ENCODE measurements at regions not wholly inside any gene's neighbourhood (a gene's known extent, or its start where the extent isn't known, plus 50 kb on each side); places are given as distances from the start of the nearest gene placed in this dataset.

DNA sequence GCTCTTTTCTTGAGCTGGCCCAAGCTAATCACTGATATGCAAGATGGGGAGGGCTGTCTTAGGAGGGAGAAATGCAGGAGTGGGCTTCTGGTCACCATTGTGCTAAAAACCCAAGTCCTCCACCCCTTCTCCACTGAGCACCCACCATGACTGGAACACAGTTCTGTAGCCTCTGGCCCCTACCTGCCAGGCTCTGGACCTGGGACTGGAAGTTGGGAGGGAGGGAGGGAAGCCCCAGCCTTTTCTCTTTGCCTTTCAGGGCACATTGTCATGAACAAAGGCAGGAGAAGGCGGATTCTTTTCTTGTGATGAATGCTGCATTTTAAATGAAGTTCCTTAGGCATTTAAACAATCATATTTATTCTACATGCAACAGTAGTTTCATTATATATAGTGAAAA lies 559.1 kb upstream of the TRPC7 start:
- intact Hi-C loops (cut with micrococcal nuclease), result no loop called here
- H3K36me3 Mint-ChIP-seq (ENCODE audit: low read depth), result no peaks in the 10 kb centered on the region

DNA sequence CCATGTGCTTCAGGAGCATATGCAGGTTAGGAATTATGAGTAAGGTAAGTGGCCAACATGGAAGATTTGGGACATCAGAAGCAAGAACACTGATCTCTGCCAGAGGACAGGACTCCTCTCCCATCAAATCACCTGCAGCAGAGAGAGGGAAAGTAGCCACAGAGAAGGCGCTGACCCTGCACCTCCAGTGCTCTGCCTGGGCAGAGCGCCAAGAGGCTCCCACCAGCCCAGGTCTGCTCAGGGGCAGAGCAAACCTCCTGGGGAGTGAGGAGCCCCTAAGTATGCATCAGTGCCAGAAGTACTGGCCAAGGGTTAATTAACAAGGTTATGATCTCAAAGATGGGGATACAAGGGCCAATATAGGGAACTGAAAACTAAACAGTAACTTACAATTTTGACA lies 545.3 kb upstream of the TRPC7 start:
- TF ChIP-seq, protein P1, sequence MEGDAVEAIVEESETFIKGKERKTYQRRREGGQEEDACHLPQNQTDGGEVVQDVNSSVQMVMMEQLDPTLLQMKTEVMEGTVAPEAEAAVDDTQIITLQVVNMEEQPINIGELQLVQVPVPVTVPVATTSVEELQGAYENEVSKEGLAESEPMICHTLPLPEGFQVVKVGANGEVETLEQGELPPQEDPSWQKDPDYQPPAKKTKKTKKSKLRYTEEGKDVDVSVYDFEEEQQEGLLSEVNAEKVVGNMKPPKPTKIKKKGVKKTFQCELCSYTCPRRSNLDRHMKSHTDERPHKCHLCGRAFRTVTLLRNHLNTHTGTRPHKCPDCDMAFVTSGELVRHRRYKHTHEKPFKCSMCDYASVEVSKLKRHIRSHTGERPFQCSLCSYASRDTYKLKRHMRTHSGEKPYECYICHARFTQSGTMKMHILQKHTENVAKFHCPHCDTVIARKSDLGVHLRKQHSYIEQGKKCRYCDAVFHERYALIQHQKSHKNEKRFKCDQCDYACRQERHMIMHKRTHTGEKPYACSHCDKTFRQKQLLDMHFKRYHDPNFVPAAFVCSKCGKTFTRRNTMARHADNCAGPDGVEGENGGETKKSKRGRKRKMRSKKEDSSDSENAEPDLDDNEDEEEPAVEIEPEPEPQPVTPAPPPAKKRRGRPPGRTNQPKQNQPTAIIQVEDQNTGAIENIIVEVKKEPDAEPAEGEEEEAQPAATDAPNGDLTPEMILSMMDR (IDR thresholded peaks at IDR 0.05), result no peak
- Mint-ChIP-seq H3K4me1 (ENCODE audit: low read depth) (no peaks in the 10 kb centered on the region), H3K36me3 (ENCODE audit: low read depth) (no peaks in the 10 kb centered on the region), H3K27ac (no peak overlapping the region), H3K27me3 (no peaks in the 10 kb centered on the region), H3K9me3 (peaks cover 5% of the 10 kb centered on the region), H3K4me3 (no peak overlapping the region)
- intact Hi-C loops (cut with micrococcal nuclease), result no loop called here
- CTCF ChIA-PET, result no interaction called here
- POLR2A ChIA-PET, result no interaction called here
- ATAC-seq (no peak), DNase-seq (no peak)

More for the DNA sequence above, 559.1 kb upstream of the TRPC7 start:
- TF ChIP-seq, protein P1 (IDR thresholded peaks at IDR 0.05), result no peak
- H3K4me1 Mint-ChIP-seq (ENCODE audit: low read depth), result no peaks in the 10 kb centered on the region
- ChIA-PET POLR2A (no interaction called here), CTCF (no interaction called here)
- H3K27ac Mint-ChIP-seq, result no peak overlapping the region
- no peak for ATAC-seq
- peaks cover 2% of the 10 kb centered on the region for H3K9me3 Mint-ChIP-seq
- DNase-seq, result no peak
- no peaks in the 10 kb centered on the region for H3K27me3 Mint-ChIP-seq
- no peak overlapping the region for H3K4me3 Mint-ChIP-seq

DNA sequence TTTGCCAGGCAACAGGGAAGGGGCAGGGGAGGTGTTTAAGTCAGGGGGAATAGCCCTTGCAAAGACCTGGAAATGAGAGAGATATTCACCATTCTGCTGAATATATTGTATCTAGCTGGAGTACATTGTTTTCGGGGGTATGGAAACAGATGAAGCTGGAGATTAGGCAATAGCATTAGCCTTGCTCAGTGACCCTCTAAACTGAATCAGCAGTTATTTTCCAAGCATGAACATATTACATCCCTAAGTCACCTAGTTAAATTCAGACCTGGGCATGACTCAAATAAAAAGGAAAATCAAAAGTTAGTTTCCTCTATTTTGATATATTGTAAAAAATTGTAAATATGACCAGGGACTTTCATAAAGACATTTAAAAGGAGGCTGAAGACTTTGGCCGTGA lies 544.6 kb upstream of the TRPC7 start:
- peaks cover 5% of the 10 kb centered on the region for H3K9me3 Mint-ChIP-seq
- no peaks in the 10 kb centered on the region for H3K4me1 Mint-ChIP-seq (ENCODE audit: low read depth)
- ATAC-seq, result no peak
- intact Hi-C loops (cut with micrococcal nuclease), result no loop called here
- H3K36me3 Mint-ChIP-seq (ENCODE audit: low read depth), result no peaks in the 10 kb centered on the region
- TF ChIP-seq, protein P1 (IDR thresholded peaks at IDR 0.05), result no peak
- H3K27ac Mint-ChIP-seq, result no peak overlapping the region
- POLR2A ChIA-PET, result no interaction called here
- H3K4me3 Mint-ChIP-seq, result no peak overlapping the region
- H3K27me3 Mint-ChIP-seq, result no peaks in the 10 kb centered on the region
- no peak for DNase-seq
- CTCF ChIA-PET, result no interaction called here

DNA sequence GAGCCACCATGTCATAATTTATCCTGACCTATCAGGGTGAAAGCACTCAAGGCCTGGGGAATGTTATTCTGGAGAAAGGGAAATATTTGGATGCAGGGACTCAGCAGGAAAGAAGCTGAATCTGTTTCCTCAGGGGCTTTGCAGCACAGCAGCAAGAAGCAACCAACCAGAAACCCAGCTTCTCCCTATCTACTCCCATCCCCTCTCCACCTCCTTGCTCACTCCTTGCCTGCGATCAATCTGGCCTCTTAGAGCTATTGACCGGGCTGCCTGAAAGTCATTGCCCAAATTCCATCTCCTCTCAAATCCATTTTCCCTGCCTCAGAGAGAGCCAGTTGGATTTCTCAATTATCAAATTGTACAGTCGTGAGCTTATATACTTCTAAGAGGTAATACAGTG lies 542.0 kb upstream of the TRPC7 start:
- Mint-ChIP-seq H3K36me3 (ENCODE audit: low read depth) (no peaks in the 10 kb centered on the region), H3K27me3 (no peaks in the 10 kb centered on the region), H3K9me3 (peaks cover 4% of the 10 kb centered on the region), H3K27ac (no peak overlapping the region), H3K4me3 (no peak overlapping the region), H3K4me1 (ENCODE audit: low read depth) (no peaks in the 10 kb centered on the region)
- TF ChIP-seq, protein P1 (IDR thresholded peaks at IDR 0.05), result no peak
- intact Hi-C loops (cut with micrococcal nuclease), result no loop called here
- DNase-seq (no peak), ATAC-seq (no peak)
- CTCF ChIA-PET, result no interaction called here
- POLR2A ChIA-PET, result interaction anchor here (0.5 kb wide), 1 partner anchor 64 kb away, joined by 5 read pairs; no protein-coding TSS in a partner anchor

DNA sequence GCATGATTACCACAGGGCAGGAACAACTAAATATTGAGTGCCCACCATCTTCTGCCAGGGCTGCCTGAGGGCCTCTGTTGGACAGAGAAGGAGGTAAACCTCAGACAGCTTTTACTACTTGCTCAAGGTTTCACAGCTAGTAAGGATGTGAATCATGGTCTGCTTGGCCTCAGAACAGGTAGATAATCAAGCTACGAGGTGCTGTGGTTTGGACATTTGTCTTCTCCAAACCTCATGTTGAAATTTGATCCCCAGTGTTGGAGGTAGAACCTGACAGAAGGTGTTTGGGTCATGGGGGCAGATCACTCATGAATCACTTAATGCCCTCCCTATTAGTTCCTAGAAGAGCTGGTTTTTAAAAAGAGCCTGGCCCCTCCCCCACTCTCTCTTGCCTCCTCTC lies 541.2 kb upstream of the TRPC7 start:
- POLR2A ChIA-PET, result interaction anchor here (0.5 kb wide), 1 partner anchor 65 kb away, joined by 5 read pairs; no protein-coding TSS in a partner anchor
- Mint-ChIP-seq H3K36me3 (ENCODE audit: low read depth) (no peaks in the 10 kb centered on the region), H3K4me1 (ENCODE audit: low read depth) (no peaks in the 10 kb centered on the region)

More for the DNA sequence above, 541.2 kb upstream of the TRPC7 start:
- no peak overlapping the region for H3K4me3 Mint-ChIP-seq
- intact Hi-C loops (cut with micrococcal nuclease), result no loop called here
- no peaks in the 10 kb centered on the region for H3K27me3 Mint-ChIP-seq
- DNase-seq (no peak), ATAC-seq (no peak)
- CTCF ChIA-PET, result no interaction called here
- TF ChIP-seq, protein P1 (IDR thresholded peaks at IDR 0.05), result no peak
- peaks cover 3% of the 10 kb centered on the region for H3K9me3 Mint-ChIP-seq
- no peak overlapping the region for H3K27ac Mint-ChIP-seq
